Gastrocnemius medialis (tissue), 4 donors: ENCODE measurements at regions not wholly inside any gene's neighbourhood (a gene's known extent, or its start where the extent isn't known, plus 50 kb on each side); places are given as distances from the start of the nearest gene placed in this dataset.

ENCODE experiments used
- ATAC-seq, 2 donors: fragments of 150-250 bp; one replicate each; pipeline ENCODE4 v1.9.1; 2016
- DNase-seq, 2 donors: peaks; one replicate each; pipeline ENCODE4 v3.0.0-alpha.2; 2019
- H3K27ac ChIP-seq, 4 donors: fragments of 200-600 bp; sonication (generic); 1 replicate in 1 of 4; 2 replicates in 3 of 4; pipeline ENCODE4 v1.5.1; 2016 to 2018; ENCODE audit warnings: mild to moderate bottlenecking in 2 of 4, moderate library complexity in 1 of 4
- H3K27me3 ChIP-seq, 3 donors: fragments of 200-600 bp; sonication (generic) in 2 of 3; 1 replicate in 1 of 3; 2 replicates in 2 of 3; pipeline versions ENCODE4 v1.5.1 to v1.6.0; 2016 to 2019; ENCODE audit warnings: mild to moderate bottlenecking in 1 of 3, moderate library complexity in 1 of 3
- H3K36me3 ChIP-seq, 2 donors: fragments of 200-600 bp; sonication (generic) in 1 of 2; one replicate each; pipeline ENCODE4 v1.5.1; 2017 to 2018
- H3K4me1 ChIP-seq, 2 donors: fragments of 200-600 bp; sonication (generic) in 1 of 2; one replicate each; pipeline ENCODE4 v1.5.1; 2016 to 2017; ENCODE audit warnings: mild to moderate bottlenecking in 2 of 2
- H3K4me3 ChIP-seq, 4 donors: fragments of 200-600 bp; sonication (generic) in 3 of 4; 1 replicate in 1 of 4; 2 replicates in 3 of 4; pipeline ENCODE4 v1.5.1; 2016 to 2019; ENCODE audit warnings: mild to moderate bottlenecking in 2 of 4
- H3K9me3 ChIP-seq, 3 donors: fragments of 200-600 bp; sonication (generic) in 2 of 3; 1 replicate in 1 of 3; 2 replicates in 2 of 3; pipeline ENCODE4 v1.5.1; 2016 to 2019
- POLR2A ChIP-seq, 2 donors: fragments of 450-650 bp; IDR thresholded peaks; one replicate each; pipeline ENCODE4 v1.6.1; 2017; ENCODE audit warnings: antibody characterized with exemption in 2 of 2, mild to moderate bottlenecking in 2 of 2, moderate library complexity in 2 of 2
- in situ Hi-C, 4 donors: fragments of 200-750 bp; cut with MboI; loops; one replicate each; pipeline versions ENCODE4 v1.15.0 to v1.8.0; 2017; ENCODE audit warnings: low sequenced_read_pairs in 4 of 4
- intact Hi-C: fragments of 100-400 bp; cut with DNase I; formaldehyde crosslinking; loops from one replicate; pipeline ENCODE4 v1.15.1; 2023; ENCODE audit warnings: low total_unique reads
- TF ChIP-seq, protein P1 (sequence below), 5 experiments: fragments of 450-650 bp in 3 of 5; fragments of 200-600 bp in 2 of 5; sonication (generic) in 2 of 5; IDR thresholded peaks in 4 of 5; conservative IDR thresholded peaks in 1 of 5; 1 replicate in 4 of 5; 2 replicates in 1 of 5; pipeline ENCODE4 v1.5.1; 2016 to 2019; ENCODE audit warnings: antibody characterized with exemption in 5 of 5, mild to moderate bottlenecking in 3 of 5, moderate library complexity in 3 of 5

DNA sequence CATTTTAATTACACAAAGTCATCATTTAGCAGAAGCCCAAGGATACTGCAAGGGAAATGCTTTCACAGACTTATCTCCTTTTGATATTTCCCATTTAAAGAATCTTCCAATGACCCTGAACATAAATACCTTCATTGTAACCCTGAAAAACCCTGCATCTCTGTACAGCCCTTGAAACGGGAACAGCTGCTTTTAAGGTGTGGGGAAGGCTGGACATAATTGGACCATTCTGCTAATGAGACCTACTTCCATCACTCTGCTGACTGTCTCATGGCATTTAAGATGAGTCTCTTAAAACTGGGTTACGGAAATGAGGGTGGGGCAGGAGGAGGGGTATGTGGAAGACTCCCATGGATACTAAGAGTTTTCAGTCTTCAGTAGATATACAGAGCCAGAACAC, 485.8 kb downstream of the BRINP1 start:
- Histone ChIP-seq H3K27me3 (no peaks in the 10 kb centered on the region), H3K9me3 (no peaks in the 10 kb centered on the region), H3K4me3 (no peak overlapping the region), H3K27ac (no peak overlapping the region), H3K4me1 (no peaks in the 10 kb centered on the region), H3K36me3 (no peaks in the 10 kb centered on the region)
- TF ChIP-seq, protein P1, sequence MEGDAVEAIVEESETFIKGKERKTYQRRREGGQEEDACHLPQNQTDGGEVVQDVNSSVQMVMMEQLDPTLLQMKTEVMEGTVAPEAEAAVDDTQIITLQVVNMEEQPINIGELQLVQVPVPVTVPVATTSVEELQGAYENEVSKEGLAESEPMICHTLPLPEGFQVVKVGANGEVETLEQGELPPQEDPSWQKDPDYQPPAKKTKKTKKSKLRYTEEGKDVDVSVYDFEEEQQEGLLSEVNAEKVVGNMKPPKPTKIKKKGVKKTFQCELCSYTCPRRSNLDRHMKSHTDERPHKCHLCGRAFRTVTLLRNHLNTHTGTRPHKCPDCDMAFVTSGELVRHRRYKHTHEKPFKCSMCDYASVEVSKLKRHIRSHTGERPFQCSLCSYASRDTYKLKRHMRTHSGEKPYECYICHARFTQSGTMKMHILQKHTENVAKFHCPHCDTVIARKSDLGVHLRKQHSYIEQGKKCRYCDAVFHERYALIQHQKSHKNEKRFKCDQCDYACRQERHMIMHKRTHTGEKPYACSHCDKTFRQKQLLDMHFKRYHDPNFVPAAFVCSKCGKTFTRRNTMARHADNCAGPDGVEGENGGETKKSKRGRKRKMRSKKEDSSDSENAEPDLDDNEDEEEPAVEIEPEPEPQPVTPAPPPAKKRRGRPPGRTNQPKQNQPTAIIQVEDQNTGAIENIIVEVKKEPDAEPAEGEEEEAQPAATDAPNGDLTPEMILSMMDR (IDR thresholded peaks at IDR 0.05 in 4 of 5, conservative IDR thresholded peaks at IDR 0.05 in 1 of 5), result no peak
- no peak for TF ChIP-seq POLR2A (IDR thresholded peaks at IDR 0.05)
- ATAC-seq (no peak), DNase-seq (no peak)
- intact Hi-C loops (no loop called here), in situ Hi-C loops (no loop called here)

DNA sequence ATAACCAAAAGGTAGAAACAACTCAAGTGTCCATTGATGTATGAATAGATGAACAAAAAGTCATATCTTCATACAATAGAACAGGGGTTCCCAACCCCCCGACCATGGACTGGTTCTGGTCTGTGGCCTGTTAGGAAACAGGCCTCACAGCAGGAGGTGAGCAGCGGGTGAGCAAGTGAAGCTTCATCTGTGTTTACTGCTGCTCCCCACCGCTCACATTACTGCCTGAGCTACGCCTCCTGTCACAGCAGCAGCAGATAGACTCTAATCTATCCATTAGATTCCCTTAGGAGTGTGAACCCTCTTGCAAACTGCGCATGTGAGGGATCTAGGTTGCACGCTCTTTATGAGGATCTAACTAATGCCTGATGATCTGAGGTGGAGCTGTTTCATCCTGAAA, 478.0 kb downstream of the BRINP1 start:
- Histone ChIP-seq H3K27ac (no peak overlapping the region), H3K36me3 (no peaks in the 10 kb centered on the region), H3K27me3 (no peaks in the 10 kb centered on the region), H3K4me3 (no peak overlapping the region), H3K9me3 (no peaks in the 10 kb centered on the region), H3K4me1 (no peaks in the 10 kb centered on the region)
- no peak for DNase-seq
- intact Hi-C loops, result no loop called here
- ATAC-seq, result no peak
- in situ Hi-C loops, result no loop called here
- TF ChIP-seq POLR2A (IDR thresholded peaks at IDR 0.05), result no peak
- TF ChIP-seq, protein P1 (IDR thresholded peaks at IDR 0.05 in 4 of 5, conservative IDR thresholded peaks at IDR 0.05 in 1 of 5), result no peak

DNA sequence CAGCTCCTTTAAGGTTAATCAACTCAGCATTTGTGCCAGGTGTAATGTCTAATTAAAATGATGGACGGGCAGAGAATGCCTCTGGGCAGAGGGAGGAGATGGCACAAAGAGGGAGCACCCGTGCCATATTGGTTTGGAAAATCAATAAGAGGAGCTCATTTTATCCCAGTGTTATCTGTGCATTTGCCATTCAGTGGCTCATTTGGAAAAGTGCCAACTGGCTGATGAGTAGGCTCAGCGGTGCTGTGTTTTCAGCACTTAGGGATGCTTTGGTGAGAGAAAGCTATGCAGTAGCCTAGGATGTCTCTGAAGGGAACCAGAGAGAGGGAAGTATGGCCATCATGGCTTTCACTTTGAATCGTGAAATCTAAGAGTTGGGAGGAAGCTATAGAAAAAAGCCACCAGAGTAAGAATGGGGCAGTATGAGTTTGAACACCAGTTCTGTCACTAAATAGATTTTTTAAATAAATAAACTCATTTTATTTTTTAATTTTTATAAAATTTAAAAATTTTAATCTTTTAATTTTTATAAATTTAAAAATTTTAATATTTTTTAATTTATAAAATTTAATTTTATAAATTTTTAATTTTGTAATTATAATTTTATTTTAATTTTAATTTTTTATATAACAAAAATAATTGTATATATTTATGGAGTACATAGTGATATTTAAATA, 472.8 kb downstream of the BRINP1 start:
- H3K27ac ChIP-seq, result no peak overlapping the region
- intact Hi-C loops, result no loop called here
- DNase-seq (no peak), ATAC-seq (no peak)
- H3K9me3 ChIP-seq, result no peaks in the 10 kb centered on the region
- TF ChIP-seq, protein P1 (IDR thresholded peaks at IDR 0.05 in 4 of 5, conservative IDR thresholded peaks at IDR 0.05 in 1 of 5), result no peak
- TF ChIP-seq POLR2A (IDR thresholded peaks at IDR 0.05), result no peak
- H3K36me3 ChIP-seq, result no peaks in the 10 kb centered on the region
- H3K4me1 ChIP-seq, result no peaks in the 10 kb centered on the region
- in situ Hi-C loops, result no loop called here
- no peak overlapping the region for H3K4me3 ChIP-seq
- H3K27me3 ChIP-seq, result no peaks in the 10 kb centered on the region

DNA sequence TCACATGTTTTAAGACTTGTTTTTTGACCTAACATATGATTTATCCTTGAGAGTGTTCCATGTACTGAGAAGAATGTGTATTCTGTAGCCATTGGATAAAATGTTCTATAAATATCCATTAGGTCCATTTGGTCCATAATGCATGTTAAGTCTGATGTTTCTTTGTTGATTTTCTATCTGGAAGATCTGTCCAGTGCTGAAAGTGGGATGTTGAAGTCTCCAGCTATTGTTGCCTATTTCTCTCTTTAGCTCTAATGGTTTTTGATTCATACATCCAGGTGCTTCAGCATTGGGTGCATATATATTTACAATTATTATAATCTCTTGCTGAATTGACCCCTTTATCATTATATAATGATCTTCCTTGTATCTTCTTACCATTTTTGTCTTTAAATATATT, 451.1 kb downstream of the BRINP1 start:
- Histone ChIP-seq H3K27me3 (no peaks in the 10 kb centered on the region), H3K27ac (no peak overlapping the region), H3K9me3 (no peaks in the 10 kb centered on the region), H3K4me3 (no peak overlapping the region), H3K4me1 (no peaks in the 10 kb centered on the region), H3K36me3 (no peaks in the 10 kb centered on the region)
- intact Hi-C loops (no loop called here), in situ Hi-C loops (no loop called here)
- DNase-seq (no peak), ATAC-seq (no peak)
- TF ChIP-seq POLR2A (IDR thresholded peaks at IDR 0.05), result no peak
- TF ChIP-seq, protein P1 (IDR thresholded peaks at IDR 0.05 in 4 of 5, conservative IDR thresholded peaks at IDR 0.05 in 1 of 5), result no peak

DNA sequence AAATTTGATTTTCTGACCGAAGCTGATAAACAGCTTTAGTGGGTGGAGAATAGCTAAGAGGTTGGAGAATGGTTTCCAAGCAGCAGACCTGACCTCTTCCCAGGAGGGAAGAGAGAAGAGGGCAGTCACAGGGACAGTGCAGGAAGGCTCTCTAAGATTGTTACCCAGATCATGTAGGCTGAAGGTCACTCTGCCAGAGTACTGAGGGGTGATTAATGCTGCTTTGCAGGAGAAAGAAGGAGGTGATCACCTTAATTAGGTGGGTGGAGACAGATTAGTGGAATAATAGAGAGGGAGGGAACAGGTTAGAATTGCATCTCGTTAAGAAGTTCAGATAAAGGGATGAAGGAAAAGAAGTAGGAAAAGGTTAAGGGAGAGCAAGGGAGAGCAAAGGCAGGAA, 440.5 kb downstream of the BRINP1 start:
- Histone ChIP-seq H3K27ac (peak overlapping the region in 2 of 4 donors; percentile 25 to 67), H3K36me3 (no peaks in the 10 kb centered on the region), H3K9me3 (no peaks in the 10 kb centered on the region), H3K27me3 (no peaks in the 10 kb centered on the region), H3K4me1 (peaks cover 0 to 6% of the 10 kb centered on the region in 2 donors), H3K4me3 (no peak overlapping the region)
- ATAC-seq (no peak), DNase-seq (no peak)
- in situ Hi-C loops, result no loop called here
- intact Hi-C loops, result no loop called here
- TF ChIP-seq, protein P1 (IDR thresholded peaks at IDR 0.05 in 4 of 5, conservative IDR thresholded peaks at IDR 0.05 in 1 of 5), result no peak
- TF ChIP-seq POLR2A (IDR thresholded peaks at IDR 0.05), result no peak
